ENCODE measurements at regions not wholly inside any gene's neighbourhood (a gene's known extent, or its start where the extent isn't known, plus 50 kb on each side); places are given as distances from the start of the nearest gene placed in this dataset.

GRCh38 chr20:55597526-55597925 is 407.8 kb downstream of the CBLN4 start:
- ChIA-PET POLR2A (no interaction called here), CTCF (no interaction called here)
- Histone ChIP-seq H3K4me3 (ENCODE audit: low read depth, low read length) (no peak overlapping the region), H3K27ac (ENCODE audit: low read depth, low read length) (no peak overlapping the region), H3K9me3 (ENCODE audit: control insufficient read depth, insufficient read depth, low read length) (peaks cover 8% of the 10 kb centered on the region; the same call in 1 of the 2 replicates), H3K27me3 (ENCODE audit: control insufficient read depth, insufficient read depth, low read length) (no peaks in the 10 kb centered on the region)
- no peak for TF ChIP-seq CTCF (IDR thresholded peaks at IDR 0.05; ENCODE audit: low read depth, low read length)
- no peak for DNase-seq (ENCODE audit: low read depth, low spot score)

DNA sequence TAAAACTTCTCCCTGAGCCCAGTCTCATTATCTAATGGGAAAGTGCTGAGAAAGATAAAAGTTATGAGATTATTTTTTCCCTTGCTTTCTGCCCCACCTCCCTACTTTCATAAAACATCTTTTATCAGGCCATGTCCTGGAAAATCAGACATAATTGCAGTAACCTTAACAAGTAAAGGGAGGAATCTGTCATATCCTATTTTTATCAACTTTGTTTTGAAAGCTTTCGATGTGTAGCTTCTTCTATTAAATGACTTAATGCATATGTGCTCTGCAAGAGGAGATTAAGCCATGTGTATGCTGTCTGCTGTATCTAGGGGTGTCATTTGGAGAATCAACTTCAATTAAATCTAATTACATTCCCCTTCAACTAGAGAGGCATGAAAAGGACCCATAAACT is 408.9 kb downstream of the CBLN4 start:
- Histone ChIP-seq H3K4me3 (ENCODE audit: low read depth, low read length) (no peak overlapping the region), H3K27ac (ENCODE audit: low read depth, low read length) (no peak overlapping the region), H3K9me3 (ENCODE audit: control insufficient read depth, insufficient read depth, low read length) (peaks cover 9% of the 10 kb centered on the region; the same call in 1 of the 2 replicates), H3K27me3 (ENCODE audit: control insufficient read depth, insufficient read depth, low read length) (no peaks in the 10 kb centered on the region)
- ChIA-PET POLR2A (no interaction called here), CTCF (no interaction called here)
- no peak for TF ChIP-seq CTCF (IDR thresholded peaks at IDR 0.05; ENCODE audit: low read depth, low read length)
- no peak for DNase-seq (ENCODE audit: low read depth, low spot score)

DNA sequence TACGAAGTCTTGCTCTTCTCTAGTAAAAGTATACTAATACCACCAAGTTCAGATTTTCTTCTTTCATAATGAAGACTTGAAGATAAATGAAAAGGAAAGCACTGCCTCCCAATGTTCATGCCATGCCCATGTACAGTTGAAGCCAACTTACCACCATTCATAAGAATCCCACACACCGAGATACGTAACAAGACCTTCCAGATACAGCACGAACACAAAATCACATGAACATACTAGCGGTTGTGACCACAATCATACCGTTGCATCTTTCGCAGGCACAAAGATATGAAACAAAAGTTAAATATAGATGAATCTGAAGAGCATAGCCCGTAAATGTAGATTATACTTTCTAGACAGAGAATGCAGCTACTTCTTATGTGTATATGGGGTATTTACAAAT is 412.5 kb downstream of the CBLN4 start:
- DNase-seq (ENCODE audit: low read depth, low spot score) = no peak
- H3K9me3 ChIP-seq (ENCODE audit: control insufficient read depth, insufficient read depth, low read length) = peaks cover 8% of the 10 kb centered on the region; the same call in 1 of the 2 replicates
- ChIA-PET POLR2A (no interaction called here), CTCF (no interaction called here)
- TF ChIP-seq CTCF (IDR thresholded peaks at IDR 0.05; ENCODE audit: low read depth, low read length) = no peak
- no peaks in the 10 kb centered on the region for H3K27me3 ChIP-seq (ENCODE audit: control insufficient read depth, insufficient read depth, low read length)
- no peak overlapping the region for H3K27ac ChIP-seq (ENCODE audit: low read depth, low read length)
- H3K4me3 ChIP-seq (ENCODE audit: low read depth, low read length) = no peak overlapping the region

GRCh38 chr20:55586610-55587009 is 418.7 kb downstream of the CBLN4 start:
- no peak for DNase-seq (ENCODE audit: low read depth, low spot score)
- ChIA-PET POLR2A (no interaction called here), CTCF (no interaction called here)
- Histone ChIP-seq H3K9me3 (ENCODE audit: control insufficient read depth, insufficient read depth, low read length) (peaks cover 9% of the 10 kb centered on the region), H3K27ac (ENCODE audit: low read depth, low read length) (no peak overlapping the region), H3K4me3 (ENCODE audit: low read depth, low read length) (no peak overlapping the region), H3K27me3 (ENCODE audit: control insufficient read depth, insufficient read depth, low read length) (no peaks in the 10 kb centered on the region)
- TF ChIP-seq CTCF (IDR thresholded peaks at IDR 0.05; ENCODE audit: low read depth, low read length) = no peak

DNA sequence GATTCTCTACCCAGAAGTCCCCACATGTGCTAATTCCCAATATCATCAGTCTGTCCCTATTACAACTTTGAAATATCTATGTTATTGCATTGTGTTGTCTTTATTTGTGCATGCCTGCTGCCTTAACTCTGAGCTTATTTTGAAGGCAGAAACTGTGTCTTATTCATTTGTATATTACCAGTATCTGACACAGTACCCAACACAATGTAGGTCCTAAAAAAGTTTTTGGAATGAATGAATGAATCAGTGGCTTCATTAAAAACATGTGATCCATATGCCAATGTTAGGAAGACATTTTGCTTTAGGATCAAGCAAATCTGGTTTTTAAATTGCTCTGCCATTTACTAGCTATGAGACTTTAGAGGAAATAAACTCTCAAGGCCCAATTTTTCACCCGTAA is 420.4 kb downstream of the CBLN4 start:
- CTCF ChIA-PET = no interaction called here
- TF ChIP-seq CTCF (IDR thresholded peaks at IDR 0.05; ENCODE audit: low read depth, low read length) = no peak
- Histone ChIP-seq H3K4me3 (ENCODE audit: low read depth, low read length) (no peak overlapping the region), H3K27ac (ENCODE audit: low read depth, low read length) (no peak overlapping the region), H3K9me3 (ENCODE audit: control insufficient read depth, insufficient read depth, low read length) (peaks cover 7% of the 10 kb centered on the region), H3K27me3 (ENCODE audit: control insufficient read depth, insufficient read depth, low read length) (no peaks in the 10 kb centered on the region)
- no peak for DNase-seq (ENCODE audit: low read depth, low spot score)
- POLR2A ChIA-PET = no interaction called here

All from AG04450 (cell line).